ENCODE measurements at regions not wholly inside any gene's neighbourhood (a gene's known extent, or its start where the extent isn't known, plus 50 kb on each side); places are given as distances from the start of the nearest gene placed in this dataset.

DNA sequence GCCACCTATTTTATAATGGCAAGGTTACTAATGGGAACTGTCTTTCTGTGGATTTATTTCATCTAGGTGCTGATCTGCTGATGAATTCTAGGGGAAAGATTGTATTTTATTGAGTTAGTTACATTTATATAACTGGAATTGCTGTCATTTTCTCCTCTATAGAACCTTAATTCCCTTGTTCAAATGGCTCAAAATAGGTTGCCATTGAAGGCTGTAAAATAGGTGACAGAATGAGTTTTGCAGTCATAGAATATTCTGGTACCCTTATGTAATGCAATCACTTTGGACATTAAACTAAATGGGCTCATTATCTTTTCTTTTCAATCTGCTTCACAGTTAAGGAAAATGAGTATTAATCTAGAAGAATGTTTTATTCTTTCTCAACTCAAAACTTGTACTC lies 131.0 kb downstream of the CTH start:
- Histone ChIP-seq H3K27me3 (ENCODE audit: control insufficient read depth, extremely low read depth, insufficient read depth, low read length) (no peaks in the 10 kb centered on the region), H3K79me2 (ENCODE audit: control insufficient read depth, insufficient read depth, low read length) (no peaks in the 10 kb centered on the region), H3K9me3 (ENCODE audit: control insufficient read depth, low read depth, low read length) (no peaks in the 10 kb centered on the region), H3K9me1 (ENCODE audit: control insufficient read depth, extremely low read depth, insufficient read depth, low read length) (no peaks in the 10 kb centered on the region), H3K4me1 (ENCODE audit: control insufficient read depth, extremely low read depth, insufficient read depth, low read length) (peaks cover 3% of the 10 kb centered on the region), H3K4me2 (ENCODE audit: control insufficient read depth, extremely low read depth, insufficient read depth, low read depth, low read length) (no peak overlapping the region), H3K4me3 (ENCODE audit: control insufficient read depth in 2 of 3, extremely low read depth in 1 of 3, insufficient read depth in 2 of 3, low read depth in 1 of 3, low read length in 3 of 3) (no peak overlapping the region), H3K27ac (ENCODE audit: control insufficient read depth, insufficient read depth, low read length) (no peak overlapping the region), H3K9ac (ENCODE audit: control insufficient read depth, extremely low read depth, insufficient read depth, low read length) (no peak overlapping the region), H2AFZ (ENCODE audit: control insufficient read depth, low read length) (no peak overlapping the region), H3K36me3 (ENCODE audit: control insufficient read depth in 2 of 2, extremely low read depth in 1 of 2, insufficient read depth in 2 of 2, low read length in 2 of 2) (no peaks in the 10 kb centered on the region), H4K20me1 (ENCODE audit: control insufficient read depth, extremely low read depth, insufficient read depth, low read length) (no peaks in the 10 kb centered on the region)
- FAIRE-seq (no peak), DNase-seq (ENCODE audit: low read depth, low spot score) (no peak)
- no peak for TF ChIP-seq CTCF (optimal IDR thresholded peaks at IDR 0.05 in 1 of 3, IDR thresholded peaks at IDR 0.05 in 1 of 3, conservative IDR thresholded peaks at IDR 0.05 in 1 of 3; ENCODE audit: extremely low read depth in 1 of 3, insufficient read depth in 2 of 3, low read length in 3 of 3)
- TF ChIP-seq EZH2 (IDR thresholded peaks at IDR 0.05; ENCODE audit: low read length) = no peak
- dilution Hi-C loops (cut with MboI; ENCODE audit: extremely low pct_ligation_motif_present, low sequenced_read_pairs) = no loop called here

DNA sequence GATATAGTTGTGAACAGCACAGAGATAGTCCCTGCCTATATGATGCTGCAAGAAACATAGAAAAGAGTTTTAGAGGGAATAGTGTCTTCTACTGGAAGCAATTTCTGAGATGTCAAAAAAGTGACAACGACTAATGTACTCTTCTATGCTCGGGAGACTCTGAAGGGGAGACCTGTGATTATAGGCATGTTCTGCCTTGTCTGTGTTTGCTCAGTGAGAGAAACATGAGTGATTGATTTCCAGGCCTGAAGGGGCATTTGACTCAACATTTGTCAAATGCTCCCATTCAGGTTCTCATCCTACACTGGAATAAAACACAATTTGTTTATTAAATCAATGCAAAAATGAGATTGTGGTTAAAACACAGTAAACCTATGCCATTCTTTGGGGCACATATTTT lies 131.8 kb downstream of the CTH start:
- H3K4me1 ChIP-seq (ENCODE audit: control insufficient read depth, extremely low read depth, insufficient read depth, low read length) = peaks cover 3% of the 10 kb centered on the region
- H3K27ac ChIP-seq (ENCODE audit: control insufficient read depth, insufficient read depth, low read length) = no peak overlapping the region
- H4K20me1 ChIP-seq (ENCODE audit: control insufficient read depth, extremely low read depth, insufficient read depth, low read length) = no peaks in the 10 kb centered on the region
- dilution Hi-C loops (cut with MboI; ENCODE audit: extremely low pct_ligation_motif_present, low sequenced_read_pairs) = no loop called here
- H3K9me3 ChIP-seq (ENCODE audit: control insufficient read depth, low read depth, low read length) = no peaks in the 10 kb centered on the region
- no peak for FAIRE-seq
- no peak overlapping the region for H3K4me3 ChIP-seq (ENCODE audit: control insufficient read depth in 2 of 3, extremely low read depth in 1 of 3, insufficient read depth in 2 of 3, low read depth in 1 of 3, low read length in 3 of 3)
- no peak overlapping the region for H3K4me2 ChIP-seq (ENCODE audit: control insufficient read depth, extremely low read depth, insufficient read depth, low read depth, low read length)
- TF ChIP-seq EZH2 (IDR thresholded peaks at IDR 0.05; ENCODE audit: low read length) = no peak
- TF ChIP-seq CTCF (optimal IDR thresholded peaks at IDR 0.05 in 1 of 3, IDR thresholded peaks at IDR 0.05 in 1 of 3, conservative IDR thresholded peaks at IDR 0.05 in 1 of 3; ENCODE audit: extremely low read depth in 1 of 3, insufficient read depth in 2 of 3, low read length in 3 of 3) = no peak
- H3K9ac ChIP-seq (ENCODE audit: control insufficient read depth, extremely low read depth, insufficient read depth, low read length) = no peak overlapping the region
- no peaks in the 10 kb centered on the region for H3K27me3 ChIP-seq (ENCODE audit: control insufficient read depth, extremely low read depth, insufficient read depth, low read length)
- no peak overlapping the region for H2AFZ ChIP-seq (ENCODE audit: control insufficient read depth, low read length)
- H3K36me3 ChIP-seq (ENCODE audit: control insufficient read depth in 2 of 2, extremely low read depth in 1 of 2, insufficient read depth in 2 of 2, low read length in 2 of 2) = no peaks in the 10 kb centered on the region
- H3K9me1 ChIP-seq (ENCODE audit: control insufficient read depth, extremely low read depth, insufficient read depth, low read length) = no peaks in the 10 kb centered on the region
- H3K79me2 ChIP-seq (ENCODE audit: control insufficient read depth, insufficient read depth, low read length) = no peaks in the 10 kb centered on the region
- DNase-seq (ENCODE audit: low read depth, low spot score) = no peak
